GM12864 (cell line): ENCODE measurements at regions not wholly inside any gene's neighbourhood (a gene's known extent, or its start where the extent isn't known, plus 50 kb on each side); places are given as distances from the start of the nearest gene placed in this dataset.

ENCODE experiments used
- DNase-seq: peaks from one replicate; pipeline ENCODE4 v3.0.0-alpha.2; 2011; ENCODE audit warnings: low read depth
- H3K4me3 ChIP-seq: 2 replicates; pipeline ENCODE4 v1.5.1; 2011; ENCODE audit warnings: mild to moderate bottlenecking, low read depth, low read length, control low read depth
- CTCF ChIP-seq: IDR thresholded peaks from 2 replicates; pipeline ENCODE4 v1.5.1; 2011; ENCODE audit warnings: low read depth, mild to moderate bottlenecking, moderate library complexity, low read length, control low read depth, inconsistent platforms; ENCODE audit errors: missing control alignments

- TF ChIP-seq CTCF, result no peak
- no peak for DNase-seq
- no peak overlapping the region for H3K4me3 ChIP-seq
Measured at GRCh38 chr4:181588733-181589302, 654.4 kb upstream of the TENM3 start.

GRCh38 chr4:181592221-181592745, 650.9 kb upstream of the TENM3 start:
- DNase-seq, result no peak
- TF ChIP-seq CTCF, result no peak
- H3K4me3 ChIP-seq, result no peak overlapping the region

GRCh38 chr4:181593703-181594102, 649.5 kb upstream of the TENM3 start:
- no peak overlapping the region for H3K4me3 ChIP-seq
- no peak for TF ChIP-seq CTCF
- DNase-seq, result no peak

GRCh38 chr4:181594188-181594587, 649.0 kb upstream of the TENM3 start:
- DNase-seq, result no peak
- no peak for TF ChIP-seq CTCF
- H3K4me3 ChIP-seq, result no peak overlapping the region

- DNase-seq, result no peak
- no peak overlapping the region for H3K4me3 ChIP-seq
- no peak for TF ChIP-seq CTCF
Measured at GRCh38 chr4:181595716-181596115, 647.5 kb upstream of the TENM3 start.

GRCh38 chr4:181597766-181598165, 645.4 kb upstream of the TENM3 start:
- TF ChIP-seq CTCF, result no peak
- H3K4me3 ChIP-seq, result no peak overlapping the region
- DNase-seq, result no peak

- H3K4me3 ChIP-seq, result no peak overlapping the region
- no peak for DNase-seq
- no peak for TF ChIP-seq CTCF
Measured at GRCh38 chr4:181599134-181599533, 644.1 kb upstream of the TENM3 start.
